Thyroid gland (tissue), 4 donors: ENCODE measurements at regions not wholly inside any gene's neighbourhood (a gene's known extent, or its start where the extent isn't known, plus 50 kb on each side); places are given as distances from the start of the nearest gene placed in this dataset.
"Not testable (repeated sequence)": the region's sequence is repeated elsewhere in the genome, so short reads cannot be mapped to it uniquely, and the experiment has no call there.

Experiments
- DNase-seq, 2 donors: peaks; one replicate each; pipeline ENCODE4 v3.0.0-alpha.2; 2019
- H3K27ac ChIP-seq, 3 donors: fragments of 200-600 bp; sonication (generic); 1 replicate in 2 of 3; 2 replicates in 1 of 3; pipeline ENCODE4 v1.5.1; 2016 to 2019; ENCODE audit warnings: mild to moderate bottlenecking in 1 of 3, moderate library complexity in 1 of 3
- H3K27me3 ChIP-seq: fragments of 200-600 bp; sonication (generic); one replicate; pipeline ENCODE4 v1.5.1; 2019
- H3K36me3 ChIP-seq, 2 donors: fragments of 200-600 bp; sonication (generic); one replicate each; pipeline ENCODE4 v1.5.1; 2016 to 2019
- H3K4me1 ChIP-seq, 2 donors: fragments of 200-600 bp; sonication (generic); one replicate each; pipeline ENCODE4 v1.5.1; 2017 to 2019
- H3K4me3 ChIP-seq, 3 donors: fragments of 200-600 bp; sonication (generic); replicated peaks in 1 of 3; 1 replicate in 2 of 3; 2 replicates in 1 of 3; pipeline ENCODE4 v1.5.1; 2016; ENCODE audit warnings: mild to moderate bottlenecking in 1 of 3
- H3K9me3 ChIP-seq: fragments of 200-600 bp; sonication (generic); one replicate; pipeline ENCODE4 v1.5.1; 2017
- POLR2A ChIP-seq, 2 donors: fragments of 450-650 bp; IDR thresholded peaks; one replicate each; pipeline ENCODE4 v1.6.1; 2017; ENCODE audit warnings: antibody characterized with exemption in 2 of 2, mild to moderate bottlenecking in 2 of 2, moderate library complexity in 1 of 2
- WGBS, 2 donors: methylation state at CpG; one replicate each; pipeline ENCODE4 v1.1.5; 2017; 5-methylcytosine and 5-hydroxymethylcytosine counted together
- intact Hi-C: fragments of 100-400 bp; cut with DNase I; formaldehyde crosslinking; loops from one replicate; pipeline ENCODE4 v1.15.1; 2023
- TF ChIP-seq, protein P1 (sequence below), 6 experiments: fragments of 200-600 bp in 3 of 6; fragments of 450-650 bp in 3 of 6; sonication (generic) in 3 of 6; IDR thresholded peaks; one replicate each; pipeline ENCODE4 v1.5.1; 2016 to 2019; ENCODE audit warnings: antibody characterized with exemption in 6 of 6, mild to moderate bottlenecking in 2 of 6, inconsistent platforms in 1 of 6, moderate library complexity in 1 of 6

DNA sequence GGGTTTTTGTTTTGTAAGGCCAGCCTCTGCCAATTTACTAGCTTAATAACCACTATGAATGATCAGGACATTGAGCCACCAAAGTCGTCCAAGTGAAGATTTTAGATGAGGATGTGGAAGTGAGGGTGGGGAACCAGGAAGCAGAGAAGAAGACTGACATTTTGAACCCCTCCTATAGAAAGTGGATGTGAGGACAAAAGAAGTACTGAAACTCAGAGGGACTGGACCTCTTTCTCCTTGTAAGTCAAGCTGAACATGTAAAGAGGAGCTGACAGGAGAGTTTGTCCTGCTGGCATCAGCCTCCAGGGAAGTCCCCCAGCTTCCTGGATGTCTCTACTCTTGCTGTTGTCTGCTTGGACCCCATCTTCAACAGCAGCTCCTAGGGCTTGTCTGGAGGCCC, 338.2 kb upstream of the NCAM1 start:
- intact Hi-C loops, result no loop called here
- no peaks in the 10 kb centered on the region for H3K27me3 ChIP-seq
- H3K4me1 ChIP-seq, result peaks cover 0 to 4% of the 10 kb centered on the region in 2 donors
- H3K4me3 ChIP-seq, result no peak overlapping the region
- no peaks in the 10 kb centered on the region for H3K9me3 ChIP-seq
- H3K36me3 ChIP-seq, result no peaks in the 10 kb centered on the region
- TF ChIP-seq POLR2A (IDR thresholded peaks at IDR 0.05), result no peak
- TF ChIP-seq, protein P1, sequence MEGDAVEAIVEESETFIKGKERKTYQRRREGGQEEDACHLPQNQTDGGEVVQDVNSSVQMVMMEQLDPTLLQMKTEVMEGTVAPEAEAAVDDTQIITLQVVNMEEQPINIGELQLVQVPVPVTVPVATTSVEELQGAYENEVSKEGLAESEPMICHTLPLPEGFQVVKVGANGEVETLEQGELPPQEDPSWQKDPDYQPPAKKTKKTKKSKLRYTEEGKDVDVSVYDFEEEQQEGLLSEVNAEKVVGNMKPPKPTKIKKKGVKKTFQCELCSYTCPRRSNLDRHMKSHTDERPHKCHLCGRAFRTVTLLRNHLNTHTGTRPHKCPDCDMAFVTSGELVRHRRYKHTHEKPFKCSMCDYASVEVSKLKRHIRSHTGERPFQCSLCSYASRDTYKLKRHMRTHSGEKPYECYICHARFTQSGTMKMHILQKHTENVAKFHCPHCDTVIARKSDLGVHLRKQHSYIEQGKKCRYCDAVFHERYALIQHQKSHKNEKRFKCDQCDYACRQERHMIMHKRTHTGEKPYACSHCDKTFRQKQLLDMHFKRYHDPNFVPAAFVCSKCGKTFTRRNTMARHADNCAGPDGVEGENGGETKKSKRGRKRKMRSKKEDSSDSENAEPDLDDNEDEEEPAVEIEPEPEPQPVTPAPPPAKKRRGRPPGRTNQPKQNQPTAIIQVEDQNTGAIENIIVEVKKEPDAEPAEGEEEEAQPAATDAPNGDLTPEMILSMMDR (IDR thresholded peaks at IDR 0.05), result no peak
- 74 to 78% methylated on average over 1 of the region's 1 CpG for WGBS, 2 donors
- no peak for DNase-seq
- no peak overlapping the region for H3K27ac ChIP-seq

DNA sequence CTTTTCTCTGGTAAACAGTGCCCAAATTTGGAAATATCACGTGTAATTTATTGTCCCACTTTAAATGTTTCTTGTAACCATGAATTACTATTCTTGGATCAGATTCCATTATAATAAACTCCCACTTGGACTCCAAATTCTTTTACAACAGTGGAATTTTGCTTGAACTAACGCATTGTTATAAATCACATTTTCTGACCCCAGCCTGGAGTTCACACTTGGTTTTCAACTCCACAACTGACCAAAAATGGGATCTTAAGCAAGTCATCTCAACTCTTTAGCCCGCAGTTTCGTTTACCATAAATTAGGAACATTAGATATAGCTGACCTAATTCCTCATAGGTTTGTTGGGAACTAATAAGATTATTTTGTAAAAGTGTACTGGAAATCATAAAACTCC, 336.8 kb upstream of the NCAM1 start:
- Histone ChIP-seq H3K36me3 (no peaks in the 10 kb centered on the region), H3K27me3 (no peaks in the 10 kb centered on the region), H3K4me3 (no peak overlapping the region), H3K27ac (no peak overlapping the region), H3K4me1 (peaks cover 0 to 4% of the 10 kb centered on the region in 2 donors), H3K9me3 (no peaks in the 10 kb centered on the region)
- no peak for DNase-seq
- intact Hi-C loops, result no loop called here
- TF ChIP-seq, protein P1 (IDR thresholded peaks at IDR 0.05), result no peak
- TF ChIP-seq POLR2A (IDR thresholded peaks at IDR 0.05), result no peak
- WGBS, 2 donors, result 77 to 83% methylated on average over 4 of the region's 4 CpGs

GRCh38 chr11:112624971-112625370, 336.2 kb upstream of the NCAM1 start:
- DNase-seq, intact Hi-C loops, H3K27me3 ChIP-seq, H3K36me3 ChIP-seq, H3K4me1 ChIP-seq, H3K27ac ChIP-seq, H3K9me3 ChIP-seq, H3K4me3 ChIP-seq: not testable (repeated sequence)
- WGBS, 2 donors, result 89 to 93% methylated on average over 2 of the region's 2 CpGs

- no peak for TF ChIP-seq POLR2A (IDR thresholded peaks at IDR 0.05)
- TF ChIP-seq, protein P1 (IDR thresholded peaks at IDR 0.05), result no peak
- intact Hi-C loops, result no loop called here
- Histone ChIP-seq H3K4me3 (no peak overlapping the region), H3K27me3 (no peaks in the 10 kb centered on the region), H3K36me3 (no peaks in the 10 kb centered on the region), H3K9me3 (no peaks in the 10 kb centered on the region), H3K4me1 (peaks cover 0 to 4% of the 10 kb centered on the region in 2 donors), H3K27ac (no peak overlapping the region)
- DNase-seq, result peak; percentile 12 to 20
- 46% methylated on average over 3 of the region's 3 CpGs for WGBS, 2 donors
These were observed 335.4 kb upstream of the NCAM1 start for GRCh38 chr11:112625814-112626213.

DNA sequence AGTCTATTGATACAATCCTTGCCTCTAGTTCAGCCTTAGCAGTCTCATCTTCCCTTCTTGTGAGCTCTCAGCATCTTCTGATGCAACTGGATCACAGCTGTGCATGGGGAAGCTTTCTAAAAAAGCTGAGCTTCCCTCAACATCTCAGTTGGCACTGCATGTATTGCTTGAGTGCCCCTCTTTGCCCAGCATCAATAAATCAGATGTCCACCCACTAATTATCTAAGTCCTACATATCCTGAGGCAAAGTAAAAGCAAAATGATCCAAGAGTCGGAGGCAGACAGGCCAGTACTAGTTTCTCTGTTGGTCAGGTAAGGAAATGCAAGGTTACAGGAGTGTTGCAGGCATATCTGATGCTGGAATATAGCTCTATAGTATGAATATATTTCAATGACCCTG, 334.5 kb upstream of the NCAM1 start:
- no peak overlapping the region for H3K4me3 ChIP-seq
- H3K36me3 ChIP-seq, result no peaks in the 10 kb centered on the region
- H3K9me3 ChIP-seq, result no peaks in the 10 kb centered on the region
- TF ChIP-seq POLR2A (IDR thresholded peaks at IDR 0.05), result no peak
- TF ChIP-seq, protein P1 (IDR thresholded peaks at IDR 0.05), result no peak
- no peak for DNase-seq
- intact Hi-C loops, result no loop called here
- H3K27ac ChIP-seq, result no peak overlapping the region
- WGBS, 2 donors, result 90 to 96% methylated on average over 1 of the region's 1 CpG
- peaks cover 0 to 4% of the 10 kb centered on the region in 2 donors for H3K4me1 ChIP-seq
- H3K27me3 ChIP-seq, result no peaks in the 10 kb centered on the region

DNA sequence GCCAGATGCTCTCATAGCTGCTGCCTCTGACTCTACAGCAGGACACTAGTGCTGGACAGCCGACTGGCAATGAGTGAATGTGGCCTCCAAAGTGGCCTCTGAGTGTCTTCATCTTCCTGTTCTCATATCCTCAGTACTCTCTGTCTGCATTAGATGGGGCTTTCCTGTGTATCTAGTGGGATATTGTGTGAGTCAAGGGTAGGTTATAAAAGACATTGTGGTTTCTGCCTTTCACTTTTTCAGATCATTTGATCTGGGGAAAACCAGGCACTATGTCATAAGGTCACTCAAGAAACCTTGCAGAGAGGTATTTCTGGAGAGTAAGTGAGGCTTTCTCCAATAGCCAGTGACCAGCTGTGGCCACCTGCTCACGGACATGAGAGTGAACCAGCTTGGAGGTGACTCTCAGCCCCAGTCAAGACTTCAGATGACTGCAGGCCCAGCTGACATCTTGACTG, 333.6 kb upstream of the NCAM1 start:
- DNase-seq, result no peak
- Histone ChIP-seq H3K4me3 (no peak overlapping the region), H3K27me3 (no peaks in the 10 kb centered on the region), H3K27ac (no peak overlapping the region), H3K4me1 (peaks cover 0 to 4% of the 10 kb centered on the region in 2 donors), H3K9me3 (no peaks in the 10 kb centered on the region), H3K36me3 (no peaks in the 10 kb centered on the region)
- 70 to 86% methylated on average over 2 of the region's 2 CpGs for WGBS, 2 donors
- TF ChIP-seq, protein P1 (IDR thresholded peaks at IDR 0.05), result no peak
- no peak for TF ChIP-seq POLR2A (IDR thresholded peaks at IDR 0.05)
- intact Hi-C loops, result no loop called here
